Prostate gland (tissue), 2 donors: ENCODE measurements at regions not wholly inside any gene's neighbourhood (a gene's known extent, or its start where the extent isn't known, plus 50 kb on each side); places are given as distances from the start of the nearest gene placed in this dataset.

Experiments used
- DNase-seq: peaks from one replicate; pipeline ENCODE4 v3.0.0-alpha.2; 2019; ENCODE audit warnings: low spot score
- H3K27ac ChIP-seq, 2 donors: fragments of 200-600 bp; sonication (generic); 2 replicates each; pipeline ENCODE4 v1.5.1; 2017 to 2019
- H3K27me3 ChIP-seq: fragments of 200-600 bp; sonication (generic); replicated peaks from 2 replicates; pipeline ENCODE4 v1.5.1; 2019; ENCODE audit not compliant: insufficient read depth
- H3K36me3 ChIP-seq, 2 donors: fragments of 200-600 bp; sonication (generic); 1 replicate in 1 of 2; 2 replicates in 1 of 2; pipeline versions ENCODE4 v1.5.1 to v1.8.1; 2017 to 2019
- H3K4me1 ChIP-seq: fragments of 200-600 bp; sonication (generic); replicated peaks from 2 replicates; pipeline ENCODE4 v1.5.1; 2019
- H3K4me3 ChIP-seq, 2 donors: fragments of 200-600 bp; sonication (generic); 2 replicates each; pipeline ENCODE4 v1.5.1; 2017 to 2019
- H3K9me3 ChIP-seq: fragments of 200-600 bp; sonication (generic); 2 replicates; pipeline ENCODE4 v1.5.1; 2017
- CTCF ChIP-seq, 4 experiments: fragments of 200-600 bp in 2 of 4; fragments of 450-650 bp in 2 of 4; sonication (generic) in 2 of 4; IDR thresholded peaks; 1 replicate in 3 of 4; 2 replicates in 1 of 4; pipeline ENCODE4 v1.5.1; 2016 to 2019; ENCODE audit warnings: antibody characterized with exemption in 4 of 4, mild to moderate bottlenecking in 2 of 4, moderate library complexity in 2 of 4
- POLR2A ChIP-seq: fragments of 450-650 bp; IDR thresholded peaks from one replicate; pipeline ENCODE4 v1.6.1; 2016; ENCODE audit warnings: antibody characterized with exemption, mild to moderate bottlenecking
- POLR2AphosphoS5 ChIP-seq: sonication (generic); formaldehyde crosslinking; IDR thresholded peaks from one replicate; pipeline ENCODE4 v1.6.1; 2017; ENCODE audit warnings: antibody characterized with exemption
- whole genome bisulfite sequencing: methylation state at CpG from one replicate; pipeline ENCODE4 v1.1.5; 2018; 5-methylcytosine and 5-hydroxymethylcytosine counted together
- intact Hi-C: fragments of 100-400 bp; cut with DNase I; formaldehyde crosslinking; loops from one replicate; pipeline ENCODE4 v1.14.2; 2022

DNA sequence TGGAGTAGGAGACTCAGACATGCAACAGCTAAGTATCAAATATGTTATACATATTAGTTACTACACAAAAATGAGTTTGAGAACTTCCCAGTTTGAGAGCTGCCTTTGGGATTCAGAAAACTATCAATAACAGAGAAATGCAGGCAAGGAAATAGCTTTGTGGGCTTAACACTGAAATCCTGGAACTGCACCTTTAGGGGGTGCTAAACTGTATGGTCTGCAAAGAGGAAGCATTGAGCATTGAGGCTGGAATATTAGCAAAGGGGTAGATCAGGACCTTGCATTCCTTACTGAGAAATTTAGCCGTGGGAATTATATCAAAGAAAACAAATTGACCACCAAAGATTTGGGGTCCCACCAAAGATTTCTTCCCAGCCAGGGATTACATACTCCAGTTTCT is 580.0 kb downstream of the ZNF385D start:
- Histone ChIP-seq H3K36me3 (no peaks in the 10 kb centered on the region), H3K9me3 (no peaks in the 10 kb centered on the region), H3K4me3 (no peak overlapping the region), H3K4me1 (no peaks in the 10 kb centered on the region), H3K27ac (no peak overlapping the region), H3K27me3 (no peaks in the 10 kb centered on the region)
- DNase-seq, result no peak
- intact Hi-C loops, result no loop called here
- TF ChIP-seq POLR2A (no peak), POLR2AphosphoS5 (no peak), CTCF (IDR thresholded peaks at IDR 0.05) (no peak)
- WGBS, result 87% methylated on average over 1 of the region's 1 CpG

- no peak overlapping the region for H3K27ac ChIP-seq
- no peak overlapping the region for H3K4me3 ChIP-seq
- H3K36me3 ChIP-seq, result no peaks in the 10 kb centered on the region
- no peaks in the 10 kb centered on the region for H3K9me3 ChIP-seq
- intact Hi-C loops, result no loop called here
- no peak for TF ChIP-seq POLR2AphosphoS5
- WGBS, result 70% methylated on average over 3 of the region's 3 CpGs
- no peaks in the 10 kb centered on the region for H3K27me3 ChIP-seq
- H3K4me1 ChIP-seq, result no peaks in the 10 kb centered on the region
- DNase-seq, result no peak
Observed at GRCh38 chr3:21169948-21170347, 581.1 kb downstream of the ZNF385D start.

- H3K27me3 ChIP-seq, result no peaks in the 10 kb centered on the region
- no peaks in the 10 kb centered on the region for H3K9me3 ChIP-seq
- 89% methylated on average over 2 of the region's 2 CpGs for WGBS
- no peak for TF ChIP-seq CTCF (IDR thresholded peaks at IDR 0.05)
- no peak for TF ChIP-seq POLR2A
- no peak for TF ChIP-seq POLR2AphosphoS5
- no peak for DNase-seq
- no peaks in the 10 kb centered on the region for H3K4me1 ChIP-seq
- no peaks in the 10 kb centered on the region for H3K36me3 ChIP-seq
- no peak overlapping the region for H3K4me3 ChIP-seq
- H3K27ac ChIP-seq, result no peak overlapping the region
- intact Hi-C loops, result no loop called here
Observed at GRCh38 chr3:21168471-21168870, 582.5 kb downstream of the ZNF385D start.

DNA sequence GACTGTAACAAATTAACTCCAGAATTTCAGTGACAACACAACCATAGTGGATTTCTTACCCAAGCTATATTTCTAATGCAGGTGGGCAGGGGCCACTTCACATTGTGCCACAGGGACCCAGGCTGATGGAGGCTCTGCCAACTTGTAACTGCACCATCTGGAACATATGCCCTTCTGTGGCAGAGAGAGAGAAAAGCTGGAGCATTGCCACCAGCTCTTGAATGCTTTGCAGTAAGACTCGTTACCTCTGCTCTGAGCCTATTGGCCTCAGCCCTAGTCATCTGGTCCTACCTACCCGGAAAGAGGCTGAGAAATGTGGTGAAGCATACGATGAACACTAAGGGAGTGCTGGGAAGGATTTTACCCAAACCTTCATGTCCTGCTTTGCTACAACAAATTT is 587.1 kb downstream of the ZNF385D start:
- H3K27ac ChIP-seq, result no peak overlapping the region
- no peak for DNase-seq
- 89% methylated on average over 3 of the region's 3 CpGs for WGBS
- no peaks in the 10 kb centered on the region for H3K4me1 ChIP-seq
- no peaks in the 10 kb centered on the region for H3K36me3 ChIP-seq
- H3K9me3 ChIP-seq, result no peaks in the 10 kb centered on the region
- TF ChIP-seq CTCF (IDR thresholded peaks at IDR 0.05), result no peak
- TF ChIP-seq POLR2AphosphoS5, result no peak
- no peak for TF ChIP-seq POLR2A
- intact Hi-C loops, result no loop called here
- H3K4me3 ChIP-seq, result no peak overlapping the region
- H3K27me3 ChIP-seq, result no peaks in the 10 kb centered on the region

DNA sequence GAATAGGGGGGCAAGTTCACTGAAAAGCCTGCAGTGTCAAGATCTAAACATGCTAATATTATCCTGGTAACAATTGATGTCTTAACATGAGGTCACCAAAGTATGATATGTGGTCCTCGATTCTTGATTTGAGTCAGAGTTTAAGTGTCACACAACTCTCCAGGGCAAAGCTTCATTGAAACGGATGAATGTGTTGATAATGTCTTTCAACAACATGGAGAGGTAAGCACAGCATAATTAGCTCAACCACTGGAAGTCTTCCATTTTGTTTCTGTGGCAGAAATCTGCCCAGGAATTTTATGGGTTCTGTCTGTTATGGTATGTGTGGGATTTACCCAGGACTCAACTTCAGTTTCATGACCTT is 591.5 kb downstream of the ZNF385D start:
- no peak for DNase-seq
- WGBS, result 88% methylated on average over 2 of the region's 2 CpGs

More for the DNA sequence above, 591.5 kb downstream of the ZNF385D start:
- Histone ChIP-seq H3K4me3 (no peak overlapping the region), H3K36me3 (no peaks in the 10 kb centered on the region), H3K4me1 (no peaks in the 10 kb centered on the region), H3K9me3 (no peaks in the 10 kb centered on the region), H3K27ac (no peak overlapping the region), H3K27me3 (no peaks in the 10 kb centered on the region)
- no peak for TF ChIP-seq POLR2A
- TF ChIP-seq CTCF (IDR thresholded peaks at IDR 0.05), result no peak
- no peak for TF ChIP-seq POLR2AphosphoS5
- intact Hi-C loops, result no loop called here
